Omental fat pad (tissue), 3 donors: ENCODE measurements at regions not wholly inside any gene's neighbourhood (a gene's known extent, or its start where the extent isn't known, plus 50 kb on each side); places are given as distances from the start of the nearest gene placed in this dataset.
A peak's percentile ranks its signal among the peaks of the same experiment; 100 is the strongest.

Experiments
- ATAC-seq: fragments of 150-250 bp; one replicate; pipeline ENCODE4 v1.9.1; 2016; ENCODE audit warnings: mild to moderate bottlenecking, moderate library complexity; ENCODE audit not compliant: low FRiP score
- DNase-seq: peaks from one replicate; pipeline ENCODE4 v3.0.0-alpha.2; 2019; ENCODE audit warnings: low spot score
- TF ChIP-seq, protein P1 (sequence below), 3 donors: fragments of 450-650 bp; IDR thresholded peaks; one replicate each; pipeline ENCODE4 v1.5.1; 2016 to 2017; ENCODE audit warnings: antibody characterized with exemption in 3 of 3, mild to moderate bottlenecking in 3 of 3, moderate library complexity in 2 of 3

DNA sequence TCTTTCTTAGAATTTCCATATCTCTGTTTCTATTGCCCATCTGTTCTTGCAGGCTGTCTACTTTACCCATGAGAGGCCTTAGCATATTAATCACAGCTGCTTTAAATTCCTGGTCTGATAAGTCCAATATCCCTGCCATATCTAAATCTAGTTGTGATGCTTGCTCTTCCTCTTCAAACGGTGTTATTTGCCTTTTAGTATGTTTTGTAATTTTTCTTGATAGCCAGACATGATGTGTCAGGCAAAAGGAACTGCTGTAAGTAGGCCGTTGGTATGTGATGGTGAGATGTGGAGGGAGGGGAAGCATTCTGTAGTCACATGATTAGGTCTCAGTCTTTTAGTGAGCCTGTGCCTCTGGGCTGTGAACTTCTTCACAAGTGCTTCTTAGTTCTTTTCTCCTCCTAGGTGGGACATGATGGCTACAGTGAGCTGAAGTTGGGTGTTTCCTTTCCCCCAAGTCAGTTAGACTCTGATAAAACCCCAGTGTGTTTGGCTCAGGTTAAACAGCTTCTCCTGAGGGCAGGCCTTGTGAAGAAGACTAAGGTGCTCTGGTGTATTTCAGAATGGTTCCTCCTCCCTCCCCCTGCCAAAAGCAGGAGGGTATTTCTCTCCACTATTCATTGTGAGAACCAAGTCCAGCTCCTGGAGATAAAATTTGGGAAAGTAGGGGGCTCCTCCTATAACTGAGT lies 195.9 kb upstream of the PARP11 start:
- TF ChIP-seq, protein P1, sequence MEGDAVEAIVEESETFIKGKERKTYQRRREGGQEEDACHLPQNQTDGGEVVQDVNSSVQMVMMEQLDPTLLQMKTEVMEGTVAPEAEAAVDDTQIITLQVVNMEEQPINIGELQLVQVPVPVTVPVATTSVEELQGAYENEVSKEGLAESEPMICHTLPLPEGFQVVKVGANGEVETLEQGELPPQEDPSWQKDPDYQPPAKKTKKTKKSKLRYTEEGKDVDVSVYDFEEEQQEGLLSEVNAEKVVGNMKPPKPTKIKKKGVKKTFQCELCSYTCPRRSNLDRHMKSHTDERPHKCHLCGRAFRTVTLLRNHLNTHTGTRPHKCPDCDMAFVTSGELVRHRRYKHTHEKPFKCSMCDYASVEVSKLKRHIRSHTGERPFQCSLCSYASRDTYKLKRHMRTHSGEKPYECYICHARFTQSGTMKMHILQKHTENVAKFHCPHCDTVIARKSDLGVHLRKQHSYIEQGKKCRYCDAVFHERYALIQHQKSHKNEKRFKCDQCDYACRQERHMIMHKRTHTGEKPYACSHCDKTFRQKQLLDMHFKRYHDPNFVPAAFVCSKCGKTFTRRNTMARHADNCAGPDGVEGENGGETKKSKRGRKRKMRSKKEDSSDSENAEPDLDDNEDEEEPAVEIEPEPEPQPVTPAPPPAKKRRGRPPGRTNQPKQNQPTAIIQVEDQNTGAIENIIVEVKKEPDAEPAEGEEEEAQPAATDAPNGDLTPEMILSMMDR (IDR thresholded peaks at IDR 0.05), result no peak
- ATAC-seq (peak; percentile 84), DNase-seq (no peak)

DNA sequence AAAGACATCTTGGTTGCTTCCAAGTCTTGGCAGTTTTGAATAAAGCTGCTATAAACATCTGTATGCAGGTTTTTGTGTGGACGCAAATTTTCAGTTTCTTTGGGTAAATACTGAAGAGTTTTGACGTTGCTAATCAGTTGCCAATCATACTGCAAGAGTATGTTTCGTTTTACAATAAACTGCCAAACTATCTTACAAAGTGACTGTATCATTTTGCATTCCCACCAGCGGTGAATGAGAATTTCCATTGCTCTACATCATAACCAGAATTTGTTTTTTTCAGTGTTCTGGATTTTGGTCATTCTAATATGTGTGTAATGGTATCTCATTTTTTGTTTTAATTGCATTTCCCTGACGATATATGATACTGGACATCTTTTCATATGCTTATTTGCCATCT lies 190.8 kb upstream of the PARP11 start:
- DNase-seq (no peak), ATAC-seq (no peak)
- TF ChIP-seq, protein P1 (IDR thresholded peaks at IDR 0.05), result no peak

DNA sequence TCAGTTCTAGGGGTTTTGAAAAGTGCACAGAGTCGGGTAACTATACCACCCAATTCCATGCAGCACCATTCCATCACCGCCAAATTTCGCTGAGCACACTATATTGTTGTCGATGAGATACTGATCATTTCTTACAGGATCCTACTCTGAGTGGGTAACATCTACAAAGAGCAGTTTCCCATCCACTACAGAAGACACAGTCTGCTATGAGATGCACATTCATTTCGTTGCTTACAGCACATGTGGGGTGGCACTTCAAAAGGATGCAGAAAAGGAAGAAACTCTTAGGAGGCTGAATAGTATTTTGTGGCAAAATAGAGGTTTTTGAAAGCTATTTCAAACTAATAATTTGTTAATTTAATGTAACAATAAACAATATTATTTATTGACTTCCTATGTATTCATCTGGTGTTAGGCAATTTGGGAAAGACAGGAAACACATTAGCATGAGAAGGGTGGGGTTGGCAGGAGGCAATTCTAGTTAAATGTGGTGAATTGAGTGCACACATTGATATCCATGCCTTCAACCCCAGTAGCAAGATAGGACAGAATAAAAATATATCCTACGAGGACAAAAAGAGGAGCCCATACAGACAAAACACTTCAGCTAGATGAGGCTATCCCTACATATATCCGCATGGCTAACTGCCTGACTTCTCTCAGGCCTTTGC lies 186.8 kb upstream of the PARP11 start:
- no peak for ATAC-seq

DNA sequence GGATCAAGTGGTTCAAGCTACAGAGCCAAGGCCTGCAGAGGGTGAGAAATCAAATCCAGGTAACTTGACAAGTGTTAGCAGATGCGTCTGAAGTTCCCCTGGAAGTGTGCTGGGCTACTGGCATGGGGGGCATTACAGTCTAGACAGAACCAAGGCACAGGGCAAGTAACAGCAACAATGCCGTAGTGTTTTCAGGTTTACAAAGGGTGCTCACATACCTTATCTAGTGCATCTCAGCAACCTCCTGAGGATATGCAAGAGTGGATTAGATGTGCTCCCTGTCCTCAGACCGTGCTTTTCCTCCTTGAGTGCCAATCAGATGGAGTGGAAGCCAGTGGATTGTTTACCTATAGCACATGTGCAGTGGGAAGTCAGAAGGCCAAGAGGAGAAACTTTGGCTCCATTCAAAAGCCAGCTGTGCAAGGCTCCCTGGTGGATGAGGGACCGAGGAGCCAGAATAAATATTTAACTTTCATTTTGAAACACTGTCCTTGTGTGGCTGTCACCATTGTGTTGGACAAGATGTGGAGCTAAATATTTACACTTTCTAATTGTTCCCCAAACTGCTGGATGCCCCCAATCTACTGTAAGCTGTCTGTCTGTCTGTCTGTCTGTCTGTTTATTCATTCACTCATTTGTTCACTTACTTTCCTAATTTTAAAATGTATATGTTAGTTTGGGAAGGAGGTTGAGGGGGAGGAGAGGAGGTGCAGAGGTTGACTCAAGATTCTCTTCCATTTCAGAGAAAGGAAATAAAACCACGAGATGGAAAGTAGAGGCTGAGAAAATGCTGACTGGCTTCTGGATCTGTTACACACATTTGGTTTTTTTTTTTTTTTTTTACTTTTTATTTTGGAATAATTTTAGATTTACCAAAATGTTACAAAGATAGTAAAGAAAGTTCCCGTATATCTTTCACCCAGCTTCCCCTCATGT lies 184.0 kb upstream of the PARP11 start:
- ATAC-seq (no peak), DNase-seq (no peak)
- TF ChIP-seq, protein P1 (IDR thresholded peaks at IDR 0.05), result no peak

More for the DNA sequence above, 186.8 kb upstream of the PARP11 start:
- TF ChIP-seq, protein P1 (IDR thresholded peaks at IDR 0.05), result no peak
- no peak for DNase-seq

DNA sequence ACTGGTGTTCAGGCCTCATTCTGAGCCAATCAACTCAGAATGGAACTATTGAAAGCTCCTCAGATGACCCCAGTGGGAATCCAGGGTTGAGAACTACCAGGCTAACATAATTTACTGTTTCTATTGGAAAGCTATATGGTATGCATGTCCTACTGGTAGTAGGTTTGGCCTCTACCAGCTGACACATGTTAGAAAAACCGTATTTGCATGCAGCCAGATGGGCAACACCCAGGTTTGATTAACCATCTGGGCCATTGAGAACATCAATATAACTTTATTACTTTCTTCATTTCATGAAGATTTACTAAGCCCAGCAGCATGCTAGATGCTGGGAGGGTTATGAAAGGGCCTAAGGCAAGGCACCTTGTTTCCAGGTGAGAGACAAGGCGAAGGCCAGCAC lies 181.4 kb upstream of the PARP11 start:
- TF ChIP-seq, protein P1 (IDR thresholded peaks at IDR 0.05), result no peak
- ATAC-seq, result no peak
- no peak for DNase-seq

DNA sequence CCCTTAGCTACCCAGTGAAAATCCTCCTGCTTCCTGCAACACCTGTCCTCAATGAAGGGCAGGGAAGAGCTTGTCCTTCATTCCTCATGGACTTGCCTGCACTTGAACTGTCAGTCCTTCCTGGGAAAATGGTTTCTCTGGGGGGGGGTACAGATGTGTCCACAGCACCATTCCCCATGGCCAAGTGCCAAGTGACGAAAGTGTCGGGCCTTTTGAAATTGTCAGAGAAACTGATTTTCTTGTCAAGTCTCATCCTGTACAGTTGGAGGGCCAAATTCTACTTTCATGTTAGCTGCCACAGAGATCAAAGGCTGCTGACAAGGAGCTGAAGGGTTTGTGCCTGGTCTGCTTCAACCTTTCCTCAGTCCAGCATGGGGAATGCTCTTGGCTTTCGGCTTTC lies 179.5 kb upstream of the PARP11 start:
- TF ChIP-seq, protein P1 (IDR thresholded peaks at IDR 0.05), result no peak
- ATAC-seq, result no peak
- DNase-seq, result no peak
